CD4-positive, alpha-beta T cell treated with Interferon alpha-2 for 1 hour (primary cell): ENCODE measurements at regions not wholly inside any gene's neighbourhood (a gene's known extent, or its start where the extent isn't known, plus 50 kb on each side); places are given as distances from the start of the nearest gene placed in this dataset.

Source experiments
- DNase-seq, 2 donors: peaks; one replicate each; pipeline ENCODE4 v3.0.0-alpha.2; 2020 to 2022

GRCh38 chr9:87290241-87291052, 207.2 kb upstream of the DAPK1 start:
- no peak for DNase-seq

- no peak for DNase-seq
Measured at GRCh38 chr9:87292449-87293191, 205.0 kb upstream of the DAPK1 start.

- no peak for DNase-seq
Measured at GRCh38 chr9:87294126-87294525, 203.5 kb upstream of the DAPK1 start.

- no peak for DNase-seq
Measured at GRCh38 chr9:87300915-87301314, 196.8 kb upstream of the DAPK1 start.

- no peak for DNase-seq
Measured at GRCh38 chr9:87301371-87301770, 196.3 kb upstream of the DAPK1 start.

DNA sequence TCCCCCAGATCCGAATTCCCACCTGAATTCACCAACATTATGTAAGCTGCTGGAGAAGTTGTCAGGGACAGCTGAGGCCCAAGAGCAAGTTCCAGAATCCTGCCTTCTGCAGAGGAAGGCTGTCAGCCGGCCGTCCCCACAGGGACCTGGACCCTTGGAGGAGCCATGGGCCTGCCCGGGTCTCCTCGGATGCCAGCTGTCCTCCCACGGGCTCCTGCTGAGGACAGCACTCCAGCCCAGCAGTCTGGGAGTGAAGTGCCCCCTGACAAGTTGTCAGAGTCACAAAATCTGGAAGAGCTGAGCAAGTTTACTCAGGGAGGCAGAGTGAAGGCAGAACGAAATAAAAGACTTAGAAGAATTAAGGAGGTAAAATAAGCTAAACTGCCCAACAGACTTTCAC, 192.5 kb upstream of the DAPK1 start:
- DNase-seq, result no peak

- DNase-seq, result no peak
Measured at GRCh38 chr9:87306006-87306405, 191.7 kb upstream of the DAPK1 start.

- no peak for DNase-seq
Measured at GRCh38 chr9:87307848-87308247, 189.8 kb upstream of the DAPK1 start.

DNA sequence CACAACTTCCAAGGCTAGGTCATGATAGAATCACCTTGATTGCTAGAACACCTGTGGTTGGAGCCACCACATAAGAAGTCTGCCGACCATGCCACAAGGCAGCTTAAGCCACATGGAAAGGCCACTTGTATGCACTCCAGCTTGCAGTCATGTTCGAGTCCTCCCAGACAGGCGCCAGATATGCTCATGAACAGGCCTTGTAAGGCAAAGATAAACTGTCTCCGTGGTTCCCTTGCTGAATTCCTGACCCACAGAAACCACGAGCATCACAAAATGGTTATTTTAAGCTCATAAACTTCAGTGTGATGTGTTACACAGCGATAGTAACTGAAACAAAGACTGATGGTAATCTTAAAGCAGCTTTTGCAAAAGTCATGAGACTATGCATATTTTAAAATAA, 188.4 kb upstream of the DAPK1 start:
- no peak for DNase-seq

- no peak for DNase-seq
Measured at GRCh38 chr9:87310827-87311523, 186.7 kb upstream of the DAPK1 start.

DNA sequence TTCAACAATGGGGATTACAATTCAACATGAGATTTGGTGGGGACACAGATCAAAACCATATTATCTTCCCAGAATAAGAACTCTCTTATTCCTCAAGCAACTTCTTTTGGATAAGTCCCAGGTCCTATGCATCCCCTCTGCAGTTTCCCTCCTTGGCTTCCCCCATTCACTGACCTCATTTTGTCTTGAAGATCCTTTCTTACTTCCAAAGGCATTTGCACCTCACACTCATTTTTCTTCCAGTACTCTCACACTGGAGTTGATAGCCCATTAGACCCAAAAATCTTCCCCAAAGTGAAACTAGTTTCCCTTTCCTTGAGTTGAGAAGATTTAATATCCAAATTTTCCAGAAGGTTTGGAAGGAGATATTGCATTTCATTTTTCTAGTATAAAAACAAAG, 178.0 kb upstream of the DAPK1 start:
- DNase-seq, result no peak

DNA sequence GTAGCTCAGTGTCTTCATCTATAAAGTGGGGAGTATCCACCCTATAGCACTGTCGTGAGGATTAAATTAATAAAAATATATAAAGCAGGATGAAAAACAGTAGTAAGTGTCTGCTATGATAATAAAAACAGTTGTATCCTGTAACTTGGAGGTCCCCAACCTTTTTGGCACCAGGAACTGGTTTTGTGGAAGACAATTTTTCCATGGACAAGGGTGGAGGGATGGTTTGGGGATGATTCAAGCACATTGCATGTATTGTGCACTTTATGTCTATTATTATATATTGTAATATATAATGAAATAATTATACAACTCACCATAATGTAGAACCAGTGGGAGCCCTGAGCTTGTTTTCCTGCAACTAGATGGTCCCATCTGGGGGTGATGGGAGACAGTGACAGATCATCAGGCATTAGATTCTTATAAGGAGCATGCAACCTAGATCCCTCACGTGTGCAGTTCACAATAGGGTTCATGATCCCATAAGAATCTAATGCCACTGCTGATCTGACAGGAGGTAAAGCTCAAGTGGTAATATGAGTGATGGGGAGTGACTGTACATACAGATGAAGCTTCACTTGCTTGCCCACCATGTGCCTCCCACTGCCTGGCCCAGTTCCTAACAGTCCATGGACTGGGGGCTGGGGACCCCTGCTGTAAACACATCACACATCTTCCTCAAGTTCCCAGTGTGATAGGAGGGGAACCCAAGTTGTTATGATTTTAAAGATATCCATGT, 177.4 kb upstream of the DAPK1 start:
- no peak for DNase-seq

- no peak for DNase-seq
Measured at GRCh38 chr9:87322840-87323635, 174.6 kb upstream of the DAPK1 start.

- DNase-seq, result no peak
Measured at GRCh38 chr9:87323928-87324327, 173.7 kb upstream of the DAPK1 start.

GRCh38 chr9:87324613-87325194, 173.0 kb upstream of the DAPK1 start:
- DNase-seq, result peak in 1 of 2 donors; percentile 58

GRCh38 chr9:87327575-87328125, 170.0 kb upstream of the DAPK1 start:
- DNase-seq, result no peak

DNA sequence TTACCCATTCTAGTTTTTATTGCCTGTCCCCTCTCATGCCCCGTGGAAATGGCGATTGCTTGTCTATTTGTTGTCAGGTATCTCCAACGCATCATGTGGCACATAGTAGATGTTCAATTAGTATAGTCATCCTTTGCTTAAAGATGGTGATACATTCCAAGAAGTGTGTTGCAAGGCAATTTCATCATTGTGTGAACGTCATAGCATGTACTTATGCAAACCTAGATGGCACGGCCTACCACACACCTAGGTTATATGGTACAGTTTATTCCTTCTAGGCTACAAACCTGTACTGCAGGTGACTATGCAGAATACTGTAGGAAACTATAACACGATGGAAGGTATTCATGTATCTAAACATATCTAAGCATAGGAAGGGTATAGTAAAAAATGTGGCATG, 163.9 kb upstream of the DAPK1 start:
- no peak for DNase-seq

GRCh38 chr9:87334366-87334765, 163.3 kb upstream of the DAPK1 start:
- DNase-seq, result no peak

GRCh38 chr9:87336407-87336806, 161.3 kb upstream of the DAPK1 start:
- no peak for DNase-seq

- DNase-seq, result peak; percentile 6 to 30
Measured at GRCh38 chr9:87336914-87337333, 160.7 kb upstream of the DAPK1 start.

DNA sequence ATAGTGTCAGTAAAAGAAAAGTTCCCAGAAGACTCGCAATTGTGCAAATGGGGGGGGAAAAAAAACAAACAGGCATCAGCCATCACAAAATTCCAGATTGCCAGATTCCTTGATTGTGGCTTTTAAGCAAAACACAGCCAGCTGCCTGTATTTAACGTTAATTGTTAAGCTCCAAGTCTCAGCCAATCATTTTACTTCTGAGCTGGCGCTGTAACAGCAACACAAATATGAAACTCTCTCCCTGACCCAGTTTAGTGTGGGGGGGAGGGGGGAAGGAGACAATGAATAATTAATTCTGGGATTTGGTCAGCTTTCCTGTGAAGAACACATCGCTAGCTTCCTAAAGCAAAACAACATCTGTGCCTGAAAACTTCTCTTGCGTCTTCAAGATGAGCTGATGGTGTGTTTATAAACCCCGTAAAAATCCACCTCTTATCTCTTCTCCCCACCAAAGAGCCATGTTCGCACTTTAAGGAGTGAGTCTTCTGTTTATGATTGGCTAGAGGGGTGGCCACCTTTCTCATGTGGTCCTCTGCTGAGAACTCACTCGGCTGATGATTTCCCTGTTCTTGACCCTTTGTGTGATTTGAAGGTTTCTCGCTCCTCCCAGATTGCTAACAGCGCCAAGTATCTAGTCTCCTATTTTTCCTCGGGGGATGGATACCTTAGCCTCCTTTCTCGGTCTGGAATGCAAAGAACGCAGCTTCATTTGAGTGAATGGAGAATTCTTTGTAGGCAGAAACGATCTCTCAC, 160.2 kb upstream of the DAPK1 start:
- DNase-seq, result no peak
